SU-DHL-6 (cell line): ENCODE measurements at regions not wholly inside any gene's neighbourhood (a gene's known extent, or its start where the extent isn't known, plus 50 kb on each side); places are given as distances from the start of the nearest gene placed in this dataset.

Experiments used
- H2AFZ ChIP-seq: fragments of 200-600 bp; sonication (generic); 2 replicates; pipeline ENCODE4 v1.6.1; 2014; ENCODE audit warnings: low read depth, mild to moderate bottlenecking, moderate library complexity, mixed read lengths, antibody characterized with exemption, low read length; ENCODE audit not compliant: severe bottlenecking
- H3F3A ChIP-seq: fragments of 200-600 bp; shearing (Covaris generic); 2 replicates; pipeline ENCODE4 v1.6.0; 2016; ENCODE audit warnings: antibody characterized with exemption, mild to moderate bottlenecking; ENCODE audit not compliant: insufficient read depth
- H3K27ac ChIP-seq: fragments of 200-600 bp; sonication (generic); 2 replicates; pipeline ENCODE4 v1.5.1; 2016; ENCODE audit warnings: low read depth, mild to moderate bottlenecking, low read length, moderate library complexity, mixed read lengths
- H3K27me3 ChIP-seq: fragments of 200-600 bp; sonication (generic), shearing (Covaris generic); 2 replicates; pipeline ENCODE4 v1.6.0; 2014; ENCODE audit warnings: mild to moderate bottlenecking, low read length
- H3K36me3 ChIP-seq: fragments of 200-600 bp; sonication (generic); 2 replicates; pipeline ENCODE4 v1.6.1; 2014; ENCODE audit warnings: mild to moderate bottlenecking, low read length, mixed read lengths
- H3K4me2 ChIP-seq: fragments of 300-600, 200-600 bp; shearing (Covaris generic), sonication (generic); 2 replicates; pipeline ENCODE4 v1.6.0; 2014; ENCODE audit warnings: low read length, low read depth, mild to moderate bottlenecking; ENCODE audit not compliant: poor library complexity, severe bottlenecking
- H3K4me3 ChIP-seq: fragments of 200-600 bp; sonication (generic); 2 replicates; pipeline ENCODE4 v1.5.1; 2014; ENCODE audit warnings: antibody characterized with exemption, low read length, mild to moderate bottlenecking, mixed read lengths; ENCODE audit not compliant: insufficient read depth, poor library complexity, severe bottlenecking
- H3K79me2 ChIP-seq: fragments of 200-600 bp; sonication (generic); 2 replicates; pipeline ENCODE4 v1.6.1; 2014; ENCODE audit warnings: mild to moderate bottlenecking, low read length, moderate library complexity; ENCODE audit not compliant: insufficient read depth
- H3K9ac ChIP-seq: fragments of 200-600 bp; sonication (generic); 2 replicates; pipeline ENCODE4 v1.7.0; 2014; ENCODE audit warnings: mild to moderate bottlenecking, low read length
- H3K9me2 ChIP-seq: fragments of 200-600 bp; sonication (generic); replicated peaks from 2 replicates; pipeline ENCODE4 v1.6.1; 2014; ENCODE audit warnings: low read length; ENCODE audit not compliant: insufficient read depth
- H3K9me3 ChIP-seq: fragments of 200-600 bp; sonication (generic); 2 replicates; pipeline ENCODE4 v1.6.1; 2014; ENCODE audit warnings: low read length, mixed read lengths; ENCODE audit not compliant: insufficient read depth
- H4K20me1 ChIP-seq: fragments of 200-600 bp; sonication (generic); 2 replicates; pipeline ENCODE4 v1.6.1; 2014; ENCODE audit warnings: low read depth, mild to moderate bottlenecking, antibody characterized with exemption, low read length, moderate library complexity, mixed read lengths
- EZH2phosphoT487 ChIP-seq: fragments of 200-600 bp; sonication (generic), shearing (Covaris generic); conservative IDR thresholded peaks from 2 replicates; pipeline ENCODE4 v1.6.1; 2018; ENCODE audit warnings: mild to moderate bottlenecking, antibody characterized with exemption, low read length, moderate library complexity, mixed read lengths
- TF ChIP-seq, protein P1 (sequence below): fragments of 200-600 bp; sonication (generic); IDR thresholded peaks from one replicate; pipeline ENCODE4 v1.5.1; 2017; ENCODE audit warnings: antibody characterized with exemption, mild to moderate bottlenecking, low read length, moderate library complexity; ENCODE audit not compliant: insufficient read depth, poor library complexity, severe bottlenecking

DNA sequence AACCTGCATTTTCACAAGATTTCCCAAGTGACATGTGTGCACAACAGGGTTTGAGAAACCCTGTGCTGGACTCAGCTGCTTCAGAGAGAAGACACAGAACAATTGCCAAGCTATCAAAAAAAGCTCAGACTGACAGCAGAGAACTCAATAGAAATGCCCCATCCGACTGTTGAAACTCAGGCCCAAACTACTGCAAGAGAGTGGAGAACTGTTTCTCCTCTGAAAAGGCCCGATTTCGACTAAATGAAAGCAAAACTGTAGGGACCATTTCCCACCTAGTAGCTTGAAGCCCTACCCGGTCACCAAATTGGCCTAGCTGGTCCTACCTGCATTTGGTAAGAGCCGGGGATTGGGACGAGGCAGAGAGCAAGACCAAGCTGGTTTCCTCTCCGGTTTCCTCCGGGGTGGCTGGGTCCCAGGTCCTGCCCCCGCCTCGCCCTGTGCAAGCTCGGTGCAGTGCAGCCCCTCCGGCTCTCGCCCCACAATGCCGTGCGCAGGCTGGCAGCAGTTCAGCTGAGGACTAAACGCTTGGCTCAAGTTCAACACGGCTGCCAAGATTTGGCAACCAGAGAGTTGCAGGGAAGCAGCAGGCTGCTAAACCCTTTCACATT is 1180.6 kb downstream of the VRK1 start:
- no peak for TF ChIP-seq EZH2phosphoT487
- TF ChIP-seq, protein P1, sequence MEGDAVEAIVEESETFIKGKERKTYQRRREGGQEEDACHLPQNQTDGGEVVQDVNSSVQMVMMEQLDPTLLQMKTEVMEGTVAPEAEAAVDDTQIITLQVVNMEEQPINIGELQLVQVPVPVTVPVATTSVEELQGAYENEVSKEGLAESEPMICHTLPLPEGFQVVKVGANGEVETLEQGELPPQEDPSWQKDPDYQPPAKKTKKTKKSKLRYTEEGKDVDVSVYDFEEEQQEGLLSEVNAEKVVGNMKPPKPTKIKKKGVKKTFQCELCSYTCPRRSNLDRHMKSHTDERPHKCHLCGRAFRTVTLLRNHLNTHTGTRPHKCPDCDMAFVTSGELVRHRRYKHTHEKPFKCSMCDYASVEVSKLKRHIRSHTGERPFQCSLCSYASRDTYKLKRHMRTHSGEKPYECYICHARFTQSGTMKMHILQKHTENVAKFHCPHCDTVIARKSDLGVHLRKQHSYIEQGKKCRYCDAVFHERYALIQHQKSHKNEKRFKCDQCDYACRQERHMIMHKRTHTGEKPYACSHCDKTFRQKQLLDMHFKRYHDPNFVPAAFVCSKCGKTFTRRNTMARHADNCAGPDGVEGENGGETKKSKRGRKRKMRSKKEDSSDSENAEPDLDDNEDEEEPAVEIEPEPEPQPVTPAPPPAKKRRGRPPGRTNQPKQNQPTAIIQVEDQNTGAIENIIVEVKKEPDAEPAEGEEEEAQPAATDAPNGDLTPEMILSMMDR, result no peak
- H3K9me3 ChIP-seq, result no peaks in the 10 kb centered on the region
- no peak overlapping the region for H3K9ac ChIP-seq
- H3K36me3 ChIP-seq, result no peaks in the 10 kb centered on the region
- no peak overlapping the region for H2AFZ ChIP-seq
- H3K9me2 ChIP-seq, result no peaks in the 10 kb centered on the region
- H3K27ac ChIP-seq, result no peak overlapping the region
- H3K79me2 ChIP-seq, result no peaks in the 10 kb centered on the region
- no peak overlapping the region for H3K4me3 ChIP-seq
- H3F3A ChIP-seq, result no peaks in the 10 kb centered on the region
- H3K4me2 ChIP-seq, result no peak overlapping the region
- H4K20me1 ChIP-seq, result no peaks in the 10 kb centered on the region
- no peaks in the 10 kb centered on the region for H3K27me3 ChIP-seq

DNA sequence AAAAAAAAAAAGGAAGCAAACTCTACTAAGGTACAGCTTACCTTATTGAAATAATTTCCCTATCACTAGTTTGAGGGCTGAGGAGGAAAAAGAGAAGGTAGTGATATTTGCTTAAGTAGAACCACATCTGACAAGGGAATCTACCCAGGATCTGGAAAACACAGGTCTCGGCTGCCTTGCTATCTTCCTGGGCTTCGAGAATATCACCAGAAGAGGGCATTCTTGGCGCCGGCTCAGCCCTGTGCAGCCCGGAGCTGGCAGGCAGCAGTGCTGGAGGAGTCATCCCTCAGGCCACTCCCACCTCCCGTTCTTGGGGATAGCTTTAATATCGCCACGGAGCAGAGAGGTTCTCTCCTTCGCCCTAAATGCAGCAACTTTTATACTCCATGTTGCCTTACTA is 1181.2 kb downstream of the VRK1 start:
- no peak overlapping the region for H3K4me3 ChIP-seq
- H3K9me2 ChIP-seq, result no peaks in the 10 kb centered on the region
- no peak overlapping the region for H2AFZ ChIP-seq
- no peak overlapping the region for H3K27ac ChIP-seq
- TF ChIP-seq EZH2phosphoT487, result no peak
- TF ChIP-seq, protein P1, result no peak
- H3K9me3 ChIP-seq, result no peaks in the 10 kb centered on the region
- no peaks in the 10 kb centered on the region for H4K20me1 ChIP-seq
- H3K4me2 ChIP-seq, result no peak overlapping the region
- no peaks in the 10 kb centered on the region for H3K27me3 ChIP-seq
- H3F3A ChIP-seq, result no peaks in the 10 kb centered on the region
- no peaks in the 10 kb centered on the region for H3K36me3 ChIP-seq
- H3K9ac ChIP-seq, result no peak overlapping the region
- no peaks in the 10 kb centered on the region for H3K79me2 ChIP-seq

DNA sequence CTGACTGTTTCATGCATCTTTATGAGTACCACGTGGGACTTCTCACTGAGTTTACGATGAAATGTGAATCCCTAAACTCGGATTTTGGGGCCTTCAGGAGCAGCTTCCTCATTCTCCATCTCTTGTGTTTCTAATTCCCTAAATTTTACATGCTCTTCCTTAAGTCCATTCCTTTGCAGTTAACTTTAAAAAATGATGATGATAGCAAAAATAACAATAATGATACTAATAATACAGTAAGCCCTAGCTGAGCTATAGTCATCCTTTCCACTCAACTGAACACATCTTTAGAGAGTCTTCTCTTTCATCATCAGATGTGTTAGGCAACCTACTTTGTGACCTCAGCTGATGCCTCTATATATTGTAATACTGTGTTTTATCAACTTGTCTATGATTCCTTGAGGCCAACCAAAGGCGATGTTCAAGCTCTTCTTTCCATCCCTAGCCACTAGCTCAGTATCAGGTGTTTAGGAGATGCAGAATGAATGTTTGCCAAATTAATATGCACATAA is 1196.4 kb downstream of the VRK1 start:
- Histone ChIP-seq H4K20me1 (no peaks in the 10 kb centered on the region), H2AFZ (no peak overlapping the region), H3K36me3 (no peaks in the 10 kb centered on the region), H3K4me2 (no peak overlapping the region), H3K4me3 (no peak overlapping the region), H3F3A (no peaks in the 10 kb centered on the region), H3K27me3 (no peaks in the 10 kb centered on the region), H3K79me2 (no peaks in the 10 kb centered on the region), H3K27ac (no peak overlapping the region), H3K9me2 (no peaks in the 10 kb centered on the region), H3K9ac (no peak overlapping the region), H3K9me3 (no peaks in the 10 kb centered on the region)
- TF ChIP-seq EZH2phosphoT487, result no peak
- TF ChIP-seq, protein P1, result no peak
